ENCODE measurements at regions not wholly inside any gene's neighbourhood (a gene's known extent, or its start where the extent isn't known, plus 50 kb on each side); places are given as distances from the start of the nearest gene placed in this dataset.

DNA sequence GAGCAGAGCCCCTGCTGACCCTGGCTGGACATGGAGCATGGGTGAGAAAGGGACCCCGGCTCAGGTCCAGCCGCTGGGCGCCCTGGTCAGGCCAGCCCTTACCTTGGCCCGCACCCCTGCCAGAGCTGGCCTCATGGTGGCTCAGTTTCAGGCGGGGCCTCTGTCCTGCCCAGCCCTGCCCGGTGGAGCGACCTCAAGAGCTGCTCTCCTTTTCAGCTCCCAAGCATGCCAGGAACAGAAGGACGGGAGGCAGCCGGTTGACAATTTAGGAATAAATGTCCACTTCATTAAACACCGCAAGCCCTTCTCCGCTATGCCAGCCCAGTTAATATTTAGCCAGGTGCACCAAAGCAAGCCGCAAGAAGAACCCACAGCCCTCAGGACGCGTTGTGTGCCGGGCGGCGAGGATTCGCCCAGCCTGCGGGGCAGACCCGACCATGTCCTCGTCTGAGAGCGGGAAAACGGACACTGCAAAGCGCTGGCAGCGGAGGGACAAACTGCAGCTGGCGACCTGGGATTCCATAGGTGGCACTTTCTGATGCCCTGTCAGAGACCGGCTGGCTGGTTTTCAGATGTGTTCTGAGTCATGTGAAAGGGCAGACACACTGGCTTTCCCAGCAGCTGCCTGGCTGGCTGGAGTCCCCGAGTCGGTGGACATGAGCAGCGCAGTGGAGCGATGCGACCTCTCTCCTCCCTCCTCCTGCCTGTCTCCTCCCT is 221.9 kb downstream of the TTLL2 start:
- TF ChIP-seq, protein P1, sequence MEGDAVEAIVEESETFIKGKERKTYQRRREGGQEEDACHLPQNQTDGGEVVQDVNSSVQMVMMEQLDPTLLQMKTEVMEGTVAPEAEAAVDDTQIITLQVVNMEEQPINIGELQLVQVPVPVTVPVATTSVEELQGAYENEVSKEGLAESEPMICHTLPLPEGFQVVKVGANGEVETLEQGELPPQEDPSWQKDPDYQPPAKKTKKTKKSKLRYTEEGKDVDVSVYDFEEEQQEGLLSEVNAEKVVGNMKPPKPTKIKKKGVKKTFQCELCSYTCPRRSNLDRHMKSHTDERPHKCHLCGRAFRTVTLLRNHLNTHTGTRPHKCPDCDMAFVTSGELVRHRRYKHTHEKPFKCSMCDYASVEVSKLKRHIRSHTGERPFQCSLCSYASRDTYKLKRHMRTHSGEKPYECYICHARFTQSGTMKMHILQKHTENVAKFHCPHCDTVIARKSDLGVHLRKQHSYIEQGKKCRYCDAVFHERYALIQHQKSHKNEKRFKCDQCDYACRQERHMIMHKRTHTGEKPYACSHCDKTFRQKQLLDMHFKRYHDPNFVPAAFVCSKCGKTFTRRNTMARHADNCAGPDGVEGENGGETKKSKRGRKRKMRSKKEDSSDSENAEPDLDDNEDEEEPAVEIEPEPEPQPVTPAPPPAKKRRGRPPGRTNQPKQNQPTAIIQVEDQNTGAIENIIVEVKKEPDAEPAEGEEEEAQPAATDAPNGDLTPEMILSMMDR (conservative IDR thresholded peaks at IDR 0.05), result no peak
- no peak for TF ChIP-seq ZFX (IDR thresholded peaks at IDR 0.05)

Data from C4-2B (cell line).